NCI-H128 (cell line): ENCODE measurements at regions not wholly inside any gene's neighbourhood (a gene's known extent, or its start where the extent isn't known, plus 50 kb on each side); places are given as distances from the start of the nearest gene placed in this dataset.

Source experiments
- DNase-seq: peaks from one replicate; lab custom pipeline; 2025; ENCODE audit not compliant: unreplicated experiment; lab: John Stamatoyannopoulos, UW

DNA sequence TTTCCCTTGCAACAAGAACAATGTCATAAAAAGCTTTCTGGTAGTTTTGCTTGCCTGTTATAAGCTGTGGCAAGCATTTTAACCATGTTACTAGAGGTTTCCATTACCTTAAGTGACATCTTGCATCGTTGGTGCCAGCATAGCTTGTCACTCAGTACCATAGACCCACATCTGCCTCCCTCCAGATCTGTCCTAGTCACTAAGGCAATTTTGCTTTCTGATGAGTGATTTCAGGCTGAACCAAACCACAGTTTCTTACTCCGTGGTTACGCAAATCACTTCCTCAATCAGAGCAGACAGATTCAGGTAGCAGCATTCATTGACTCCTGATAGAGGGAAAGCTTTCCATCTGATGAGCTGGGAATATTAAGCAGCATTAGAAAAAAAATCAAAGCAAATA, 1057.5 kb upstream of the FAM98A start:
- no peak for DNase-seq

DNA sequence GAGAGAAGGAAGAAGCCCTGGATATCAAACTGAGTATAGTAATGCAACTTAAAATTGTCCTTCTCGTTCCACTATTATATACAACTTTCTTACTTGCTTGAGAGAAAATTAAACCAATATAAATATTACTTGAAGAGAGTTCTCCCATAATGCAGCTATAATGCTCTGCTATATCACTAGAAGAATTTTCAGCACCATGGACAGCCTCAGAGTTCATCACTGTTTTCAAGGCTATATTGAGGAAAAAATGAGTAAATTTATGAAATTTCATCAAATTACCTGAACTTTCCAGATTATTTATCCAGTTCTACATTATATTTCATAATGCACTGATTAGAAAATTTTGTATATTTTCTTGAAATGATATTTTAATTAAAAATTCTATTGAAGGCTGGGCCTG, 1053.5 kb upstream of the FAM98A start:
- DNase-seq: no peak

DNA sequence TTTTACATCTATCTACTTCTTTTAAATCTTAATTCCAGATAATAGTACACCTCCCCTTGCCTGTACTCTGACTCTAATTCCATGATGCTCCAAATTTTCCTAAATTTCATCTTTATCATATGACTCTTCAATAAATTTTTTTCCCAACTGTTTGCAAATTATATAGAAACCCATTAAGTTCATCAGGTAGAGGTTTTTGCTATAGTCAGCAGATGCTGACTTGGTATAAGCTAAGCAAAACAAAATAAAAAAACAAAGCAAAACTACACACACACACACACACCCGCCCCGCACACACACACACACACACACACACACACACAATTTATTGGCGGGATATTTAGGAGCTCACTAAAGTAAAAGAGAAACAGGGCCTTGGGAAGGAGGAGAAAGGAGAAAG, 1047.8 kb upstream of the FAM98A start:
- no peak for DNase-seq

DNA sequence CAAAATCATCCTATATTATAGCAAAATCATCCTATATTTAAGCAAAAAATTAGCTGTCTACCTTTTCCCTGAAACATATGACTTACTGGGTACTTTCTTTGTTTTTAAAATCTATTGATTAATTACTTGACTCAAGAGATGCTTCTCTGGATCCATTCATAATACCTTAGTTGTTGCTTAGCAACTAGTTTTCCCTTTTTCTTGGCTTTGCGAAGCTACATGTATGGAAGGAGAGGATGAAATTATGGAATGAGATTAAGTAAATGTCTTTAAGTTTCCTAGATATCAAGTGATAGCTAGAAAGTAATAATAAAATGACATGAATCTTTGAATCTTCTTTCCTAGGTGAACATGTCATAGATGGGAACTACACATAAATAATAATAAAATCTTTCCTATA, 1033.2 kb upstream of the FAM98A start:
- no peak for DNase-seq

DNA sequence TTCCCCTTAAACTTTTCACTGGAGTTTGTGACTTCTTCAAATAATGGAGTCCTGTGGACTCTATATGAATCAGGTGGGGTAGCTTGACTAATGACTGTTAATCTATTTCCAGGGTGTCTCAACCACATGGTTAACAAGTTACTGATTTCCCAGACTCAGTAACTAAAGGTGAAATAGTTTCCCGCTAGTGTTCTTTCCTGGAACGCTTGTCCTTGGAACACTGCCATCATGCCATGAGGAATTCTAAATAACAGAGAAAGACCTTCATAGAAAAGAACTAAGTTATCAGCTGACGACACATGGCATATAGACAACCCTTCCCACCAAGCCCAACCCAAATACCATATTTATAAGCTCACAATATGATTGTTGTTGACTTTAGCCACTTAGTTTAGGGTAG, 1027.9 kb upstream of the FAM98A start:
- no peak for DNase-seq

DNA sequence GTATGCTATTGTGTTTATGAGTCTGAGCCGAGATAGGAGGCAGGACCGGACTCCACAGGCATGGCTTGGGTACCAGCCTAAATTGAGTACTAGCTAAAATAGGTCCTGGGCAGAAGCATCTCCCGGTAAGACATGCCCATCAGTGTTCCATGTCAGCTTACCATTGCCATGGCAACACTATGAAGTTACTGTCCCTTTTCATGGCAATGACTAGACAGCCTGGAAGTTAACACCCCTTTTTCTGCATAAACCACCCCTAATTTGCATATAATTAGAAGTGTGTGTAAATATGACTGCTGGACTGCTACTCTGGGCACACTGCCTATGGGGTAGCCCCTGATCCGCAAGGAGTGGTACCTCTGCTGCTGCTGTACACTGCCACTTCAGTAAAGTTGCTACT, 1005.1 kb upstream of the FAM98A start:
- no peak for DNase-seq

DNA sequence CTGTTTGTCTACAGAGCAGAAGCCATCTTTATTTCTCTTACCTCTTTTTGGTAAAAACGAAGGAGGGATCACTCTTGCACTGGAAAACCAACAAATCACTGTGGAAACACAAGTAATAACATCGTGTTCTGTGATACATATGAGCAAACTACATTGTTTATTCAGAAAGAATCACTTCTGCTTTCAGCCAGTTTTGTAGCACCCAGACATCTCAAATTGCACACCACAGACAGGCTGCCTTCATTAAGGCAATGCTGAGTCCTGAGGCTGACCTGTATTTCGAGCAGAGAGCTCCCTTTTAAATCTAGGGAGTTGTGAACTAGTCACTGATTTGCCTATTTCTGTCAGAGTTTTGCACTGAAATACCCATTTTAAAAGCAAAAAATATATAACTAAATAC, 1003.2 kb upstream of the FAM98A start:
- DNase-seq: no peak

DNA sequence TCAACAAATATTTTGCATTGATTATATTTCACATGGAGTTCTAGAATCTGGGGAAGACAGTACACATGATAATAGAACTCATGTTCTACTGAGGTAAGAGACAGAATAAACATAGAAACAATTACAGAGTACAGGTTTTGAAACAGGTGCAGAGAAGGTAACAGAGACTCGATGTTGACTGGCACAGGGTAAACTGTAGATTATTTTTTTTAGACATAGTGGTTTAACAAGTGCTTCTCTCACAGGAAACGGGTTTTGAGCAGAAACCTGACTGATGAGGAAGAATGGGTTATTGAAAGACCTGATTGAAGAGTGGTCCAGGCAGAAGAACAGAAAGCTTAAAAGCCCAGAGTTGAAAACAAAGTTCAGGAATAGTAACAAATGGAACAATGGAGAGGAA, 1002.5 kb upstream of the FAM98A start:
- DNase-seq: no peak

DNA sequence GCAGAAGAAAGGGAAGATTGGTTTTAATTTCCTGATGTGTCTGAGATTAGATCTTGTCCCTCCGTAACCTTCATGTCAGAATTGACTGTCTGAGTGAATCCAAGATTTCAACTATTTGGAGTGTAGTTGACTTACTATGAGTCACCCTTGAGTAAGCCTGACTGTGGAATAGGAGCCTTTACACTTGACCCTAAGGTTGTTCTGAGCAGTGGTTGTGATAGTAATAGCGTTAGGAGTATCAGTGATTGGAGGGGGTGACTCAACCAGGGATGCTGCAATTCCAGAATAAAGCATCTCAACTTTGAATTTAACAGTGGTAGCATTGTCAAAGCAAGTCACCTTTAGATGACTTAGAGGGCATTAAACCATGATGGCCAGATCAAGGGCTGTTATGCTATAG, 979.5 kb upstream of the FAM98A start:
- DNase-seq: no peak

DNA sequence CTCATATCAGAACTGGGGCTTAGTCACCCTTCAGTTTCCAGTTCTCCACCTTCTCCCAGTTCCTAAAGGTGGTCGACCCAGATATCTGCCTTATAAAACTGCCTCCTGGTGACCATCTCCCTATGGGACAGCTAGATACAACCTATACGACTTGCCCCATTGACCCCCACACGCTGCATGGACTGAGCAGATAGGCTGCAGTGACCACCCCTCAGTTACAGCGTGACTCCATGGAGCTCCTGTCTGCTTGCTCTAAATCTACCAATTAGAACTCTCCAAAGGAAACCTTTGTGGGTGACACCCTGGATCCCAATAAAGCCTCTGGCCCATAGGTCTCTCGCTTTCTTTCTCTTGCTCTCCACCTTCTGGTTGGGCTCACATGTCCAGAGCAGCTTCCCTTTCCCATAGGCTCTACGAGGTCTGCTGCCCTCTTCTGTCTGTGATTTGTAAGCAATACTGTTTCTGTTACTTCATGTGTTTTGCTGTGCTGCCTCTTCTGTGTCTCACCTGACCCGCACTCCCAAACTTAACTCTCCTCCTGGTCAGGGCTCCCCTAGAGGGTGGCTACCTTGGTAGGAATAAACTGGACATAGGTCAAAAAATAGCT, 971.3 kb upstream of the FAM98A start:
- DNase-seq: no peak

DNA sequence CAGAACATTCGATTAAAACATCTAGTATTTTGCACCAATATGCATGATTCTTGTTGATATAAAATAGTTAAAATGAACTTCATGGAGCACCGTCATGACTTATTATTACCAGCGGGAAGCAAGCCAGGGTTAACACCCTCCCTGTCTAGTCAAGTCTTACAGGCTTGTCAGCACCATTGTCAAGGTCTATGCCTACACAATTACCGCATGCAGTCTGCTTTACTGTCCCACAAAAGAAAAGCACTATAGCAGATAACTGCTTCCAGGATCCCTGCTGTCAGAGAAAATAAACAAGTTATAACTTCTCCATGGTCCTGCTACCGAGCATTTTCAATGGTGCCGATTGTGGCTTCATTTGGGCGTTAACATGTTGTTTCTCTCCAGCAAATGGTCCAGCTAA, 968.0 kb upstream of the FAM98A start:
- DNase-seq: no peak

DNA sequence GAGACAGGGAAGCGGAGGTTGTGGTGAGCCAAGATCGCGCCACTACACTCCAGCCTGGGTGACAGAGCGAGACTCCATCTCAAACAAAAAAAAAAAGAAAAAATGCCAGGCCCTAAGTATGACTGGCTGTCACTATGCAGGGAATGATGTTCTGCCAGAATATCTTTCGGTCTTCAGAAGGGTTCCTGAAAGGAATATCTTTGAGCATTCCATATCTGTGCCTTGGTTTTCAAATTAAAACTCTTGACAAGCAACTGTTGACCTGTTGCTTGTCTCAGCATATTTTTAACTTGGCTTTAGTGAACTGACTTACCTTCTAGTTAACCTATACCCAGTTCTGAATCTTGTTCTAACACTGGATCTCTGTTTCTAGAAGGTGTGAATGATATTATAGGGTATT, 953.2 kb upstream of the FAM98A start:
- DNase-seq: no peak

DNA sequence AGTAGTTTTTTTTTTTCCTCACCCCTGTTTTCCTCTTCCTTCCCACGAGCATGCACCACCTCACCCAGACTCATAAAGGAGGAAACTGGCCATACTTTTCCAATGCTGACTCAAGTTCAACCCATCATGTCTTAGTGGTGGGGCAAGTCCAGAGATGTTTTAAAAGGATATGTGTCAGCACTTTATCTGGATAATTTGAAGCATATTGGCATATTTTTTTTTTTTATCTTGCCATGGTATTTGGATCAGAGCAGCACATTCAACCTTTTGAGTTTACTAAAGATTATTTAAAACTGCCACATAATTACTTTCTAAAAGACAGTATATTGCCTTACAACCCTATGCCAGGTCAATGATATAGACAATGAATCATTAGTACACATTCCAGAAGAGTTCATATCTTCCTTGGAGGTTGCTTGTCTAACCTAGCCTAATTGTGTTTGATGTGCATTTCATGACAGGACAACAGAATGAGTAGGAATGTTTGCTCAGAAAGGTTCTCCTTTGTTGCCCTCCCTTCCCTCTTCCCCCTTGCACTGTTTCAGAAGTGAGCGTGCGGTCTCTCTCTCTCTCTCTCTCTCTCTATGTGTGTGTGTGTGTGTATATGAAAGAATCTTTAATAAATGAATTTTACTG, 950.7 kb upstream of the FAM98A start:
- no peak for DNase-seq

DNA sequence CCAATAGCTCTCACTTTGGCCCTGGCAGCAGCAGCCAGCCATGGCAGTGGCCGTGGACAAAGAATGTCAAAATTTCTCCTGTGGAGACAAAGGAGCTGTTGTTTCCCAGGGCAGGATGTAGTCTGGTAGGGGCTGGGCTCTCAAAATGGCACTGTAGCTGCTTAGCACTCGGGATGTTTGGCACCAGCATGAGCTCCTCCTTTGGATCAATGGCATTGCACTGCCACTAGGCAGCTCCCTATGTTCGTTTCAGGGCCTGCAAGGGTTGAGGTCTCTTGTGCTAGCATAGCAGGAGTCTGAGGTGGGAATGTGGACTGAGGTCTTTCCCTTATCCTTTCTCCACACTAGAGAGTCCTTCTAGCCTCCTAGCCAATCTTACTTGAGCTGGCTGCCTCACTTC, 948.8 kb upstream of the FAM98A start:
- no peak for DNase-seq

DNA sequence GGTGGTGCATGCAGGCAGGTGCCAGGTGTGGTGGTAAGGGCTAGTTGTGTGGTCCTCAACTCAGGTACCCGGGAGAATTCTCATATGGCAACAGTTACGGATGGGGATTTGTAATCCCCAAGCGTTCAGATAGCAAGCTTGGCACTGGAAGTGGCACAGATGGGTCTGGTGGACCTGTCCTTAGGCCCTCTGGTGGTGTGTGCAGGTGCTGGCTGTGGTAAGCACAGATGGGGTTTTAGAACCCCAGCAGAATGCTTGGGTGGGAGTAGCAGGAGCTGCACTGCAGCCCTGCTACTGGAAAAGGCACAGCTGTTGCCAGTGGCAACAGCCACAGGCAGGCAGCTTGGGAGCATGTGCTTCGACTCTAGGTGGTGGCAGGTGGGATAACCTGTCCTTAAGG, 948.2 kb upstream of the FAM98A start:
- no peak for DNase-seq

DNA sequence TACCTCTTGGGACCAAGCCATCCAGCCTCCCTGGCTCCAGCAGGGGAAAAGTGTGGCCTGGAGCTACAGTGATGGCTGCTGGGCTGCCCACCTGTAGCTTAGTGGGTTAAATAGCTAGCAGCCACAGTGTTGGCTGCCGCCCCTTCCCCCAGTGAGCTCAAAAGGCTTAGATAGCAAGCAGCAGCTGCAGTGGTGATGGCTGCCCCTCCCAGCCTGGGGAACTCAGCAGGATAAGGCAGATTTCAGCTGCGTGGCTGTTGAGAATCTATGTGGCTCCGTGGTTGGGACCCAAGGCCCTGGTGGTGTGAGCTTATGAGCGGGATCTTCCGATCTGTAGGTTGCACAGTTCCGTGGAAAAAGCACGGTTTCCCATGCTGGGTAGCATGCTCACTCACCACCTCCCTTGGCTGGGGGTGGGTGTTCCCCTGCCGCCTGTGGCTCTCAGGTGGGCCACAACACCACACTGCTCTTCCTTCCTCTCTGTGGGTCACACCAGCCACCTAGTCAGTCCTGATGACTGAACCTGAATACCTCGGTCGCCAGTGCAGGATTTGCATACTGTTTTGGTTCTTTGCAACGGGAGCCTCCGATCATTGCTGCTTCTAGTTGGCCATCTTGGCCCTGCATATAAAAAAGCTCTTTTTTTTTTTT, 946.5 kb upstream of the FAM98A start:
- no peak for DNase-seq

DNA sequence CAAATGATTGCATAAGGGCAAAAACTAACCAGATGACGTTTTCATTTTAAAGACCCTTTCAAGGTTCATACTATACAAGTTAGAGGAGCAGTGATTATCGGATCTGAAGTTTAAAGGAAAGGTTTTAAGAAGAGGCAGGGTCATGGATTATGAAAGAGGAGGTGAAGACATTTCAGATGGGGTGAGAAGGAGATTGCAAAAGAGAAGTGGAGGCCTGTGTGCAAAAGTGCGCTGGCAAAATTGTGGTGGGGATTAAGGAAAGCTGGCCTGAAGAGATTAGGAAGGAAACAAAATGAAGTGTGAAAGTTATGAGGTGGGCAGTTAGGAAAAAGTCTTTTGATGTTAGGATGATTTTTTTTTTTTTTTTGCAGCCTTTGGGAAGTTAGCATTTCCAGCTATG, 935.7 kb upstream of the FAM98A start:
- no peak for DNase-seq

DNA sequence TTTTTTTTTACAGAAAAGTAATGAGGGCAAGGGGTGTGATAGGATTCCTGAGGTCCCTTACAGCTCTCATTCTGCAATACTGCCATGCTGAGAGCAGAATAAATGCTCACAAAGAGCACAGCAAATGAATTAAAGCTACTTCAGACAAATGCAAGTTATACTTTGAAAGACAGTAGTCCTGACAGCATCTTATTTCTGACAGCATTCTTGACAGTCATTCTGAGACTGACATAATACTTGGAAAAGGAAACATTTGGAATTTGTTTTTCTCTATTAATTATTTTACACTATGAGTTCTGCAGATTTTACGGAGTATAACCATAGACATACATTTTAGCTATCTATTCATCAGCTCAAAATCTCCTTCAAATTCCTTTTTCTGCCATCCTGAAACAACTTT, 935.2 kb upstream of the FAM98A start:
- DNase-seq: no peak

DNA sequence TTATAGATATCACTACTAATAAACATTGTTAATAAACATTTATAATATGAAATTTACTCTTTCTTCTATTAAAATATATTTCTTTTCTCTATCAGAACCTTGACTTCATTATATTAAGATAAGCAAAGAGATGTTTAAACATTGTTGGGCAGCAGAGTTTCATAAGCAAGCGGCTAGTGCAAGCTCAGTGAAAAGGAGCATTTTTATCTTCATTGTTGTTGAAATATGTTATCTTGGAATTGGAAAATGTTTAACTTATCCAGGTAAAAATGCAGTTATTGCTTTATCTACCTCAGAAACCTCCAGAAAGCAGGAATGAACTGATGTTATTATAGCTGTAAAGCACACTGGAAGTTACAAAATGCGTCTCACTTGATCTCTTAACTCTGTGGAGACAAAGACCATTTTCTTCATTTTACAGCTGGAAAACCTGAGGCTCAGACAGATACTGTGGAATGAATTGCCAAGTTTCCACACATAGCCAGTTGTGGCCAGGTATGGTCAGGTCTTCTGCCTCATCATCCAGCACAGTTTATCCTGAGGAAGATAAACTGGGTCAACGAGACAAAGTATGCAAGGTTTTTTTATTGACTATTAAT, 934.6 kb upstream of the FAM98A start:
- DNase-seq: no peak

DNA sequence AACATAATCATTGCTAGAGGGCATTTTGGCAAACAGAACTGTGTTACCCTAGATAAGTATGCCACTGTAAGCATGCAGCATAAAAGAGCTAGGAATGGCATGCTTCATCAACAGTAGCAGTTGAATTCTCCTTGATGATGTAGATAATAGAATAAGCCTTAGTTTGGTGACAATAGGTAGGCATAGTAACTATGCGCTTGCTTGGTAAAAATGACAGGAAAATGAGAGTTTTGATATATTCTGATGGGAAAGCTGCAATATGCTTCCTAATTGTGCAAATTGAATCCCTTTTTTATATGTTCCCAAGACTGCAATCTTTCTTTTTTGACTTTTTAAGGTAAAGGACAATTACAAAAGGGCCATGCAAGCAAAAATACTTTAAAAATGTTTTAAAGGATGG, 930.9 kb upstream of the FAM98A start:
- no peak for DNase-seq

DNA sequence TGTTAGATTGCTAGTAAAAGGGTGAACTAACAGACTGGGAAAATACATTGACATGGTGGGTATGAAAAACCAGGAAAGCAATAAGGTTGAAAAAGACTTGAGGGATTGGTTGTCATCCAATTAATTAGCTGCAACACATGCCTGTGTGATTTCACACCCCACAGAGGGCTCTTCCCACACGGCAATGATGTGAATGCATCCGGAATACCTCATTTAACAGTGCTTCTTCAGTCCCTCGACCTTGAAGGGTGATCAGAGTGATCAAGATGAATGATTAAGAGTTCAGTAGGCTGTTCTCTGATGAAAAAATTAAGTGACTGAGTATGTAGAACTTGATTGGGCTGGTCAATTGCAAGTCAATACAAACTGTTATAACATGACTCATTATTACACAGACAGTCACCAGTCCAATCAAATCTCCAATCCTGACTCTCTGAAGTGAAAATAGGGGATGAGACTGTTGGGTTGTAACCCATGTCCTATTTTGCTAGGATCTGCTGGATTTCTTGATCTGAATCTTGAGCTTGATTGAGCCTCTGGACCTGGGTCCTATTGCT, 924.9 kb upstream of the FAM98A start:
- DNase-seq: no peak

DNA sequence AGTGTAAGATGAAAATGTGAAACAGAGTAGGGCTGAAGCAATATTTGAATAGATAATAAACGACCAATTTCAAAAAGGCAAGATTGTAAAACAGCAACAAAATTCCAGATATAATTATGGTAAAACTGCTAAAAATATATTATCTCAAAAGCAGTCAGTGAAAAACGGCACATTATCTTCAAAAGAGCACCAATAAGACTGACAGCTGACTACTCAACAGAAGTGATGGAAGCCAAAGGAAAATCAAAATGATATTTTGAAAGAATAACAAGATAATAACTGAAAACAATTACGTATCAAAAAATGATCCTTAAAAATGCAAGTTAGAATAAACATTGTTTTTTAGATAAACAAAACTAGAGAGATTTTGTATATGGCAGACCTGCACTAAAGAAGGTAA, 920.6 kb upstream of the FAM98A start:
- no peak for DNase-seq
